ENCODE measurements at regions not wholly inside any gene's neighbourhood (a gene's known extent, or its start where the extent isn't known, plus 50 kb on each side); places are given as distances from the start of the nearest gene placed in this dataset.
A peak's percentile ranks its signal among the peaks of the same experiment; 100 is the strongest.

GRCh38 chr11:130775306-130776060 lies 140.8 kb downstream of the SNX19 start:
- no peak for DNase-seq (ENCODE audit: low read depth, low spot score)
- no peak overlapping the region for H3K4me3 ChIP-seq (ENCODE audit: low read length)

GRCh38 chr11:130776061-130776419 lies 140.2 kb downstream of the SNX19 start:
- no peak overlapping the region for H3K4me3 ChIP-seq (ENCODE audit: low read length)
- DNase-seq (ENCODE audit: low read depth, low spot score): no peak

DNA sequence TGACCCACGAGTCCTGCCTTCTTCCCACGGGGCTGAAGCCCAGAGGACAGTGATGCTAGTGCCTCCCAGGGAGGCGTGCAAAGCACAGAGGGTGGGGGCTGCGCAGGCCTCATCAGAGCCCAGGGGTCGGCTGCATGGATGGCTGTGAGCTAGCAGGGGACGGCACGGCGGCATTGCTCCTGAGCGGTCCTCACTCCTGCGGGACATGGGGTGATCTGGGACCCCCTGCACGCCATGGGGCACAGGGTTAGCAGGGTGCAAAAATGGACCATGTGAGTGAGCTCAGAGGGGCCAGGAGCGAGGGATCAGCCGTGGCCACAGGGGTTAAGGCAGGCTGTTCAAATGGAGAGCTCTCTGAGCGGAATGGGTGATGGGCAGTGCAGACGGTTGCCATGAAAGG lies 138.3 kb downstream of the SNX19 start:
- no peak overlapping the region for H3K4me3 ChIP-seq (ENCODE audit: low read length)
- DNase-seq (ENCODE audit: low read depth, low spot score): no peak

- no peak overlapping the region for H3K4me3 ChIP-seq (ENCODE audit: low read length)
- no peak for DNase-seq (ENCODE audit: low read depth, low spot score)
Measured at GRCh38 chr11:130778705-130779104, 137.6 kb downstream of the SNX19 start.

DNA sequence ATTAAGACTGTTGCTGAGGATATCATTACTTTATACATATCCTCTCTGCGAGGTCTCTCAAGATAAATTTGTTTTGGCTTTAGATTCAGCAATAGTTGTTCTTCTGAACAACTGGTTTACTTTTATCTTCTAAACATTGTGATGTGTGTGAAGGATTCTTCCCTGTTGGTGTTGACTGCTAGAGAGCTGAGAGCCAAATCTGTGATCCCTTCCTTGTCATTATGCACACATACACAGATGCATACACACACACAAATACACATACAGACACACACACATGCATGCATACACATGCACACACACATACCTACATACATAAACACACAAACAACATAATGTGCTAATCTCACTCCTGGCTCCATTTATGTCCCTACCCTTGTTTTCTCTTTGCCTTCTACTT lies 137.0 kb downstream of the SNX19 start:
- no peak overlapping the region for H3K4me3 ChIP-seq (ENCODE audit: low read length)
- DNase-seq (ENCODE audit: low read depth, low spot score): no peak

- no peak overlapping the region for H3K4me3 ChIP-seq (ENCODE audit: low read length)
- no peak for DNase-seq (ENCODE audit: low read depth, low spot score)
Measured at GRCh38 chr11:130779943-130780342, 136.3 kb downstream of the SNX19 start.

GRCh38 chr11:130780437-130780836 lies 135.8 kb downstream of the SNX19 start:
- DNase-seq (ENCODE audit: low read depth, low spot score): no peak
- no peak overlapping the region for H3K4me3 ChIP-seq (ENCODE audit: low read length)

- H3K4me3 ChIP-seq (ENCODE audit: low read length): no peak overlapping the region
- DNase-seq (ENCODE audit: low read depth, low spot score): no peak
Measured at GRCh38 chr11:130781931-130782330, 134.3 kb downstream of the SNX19 start.

DNA sequence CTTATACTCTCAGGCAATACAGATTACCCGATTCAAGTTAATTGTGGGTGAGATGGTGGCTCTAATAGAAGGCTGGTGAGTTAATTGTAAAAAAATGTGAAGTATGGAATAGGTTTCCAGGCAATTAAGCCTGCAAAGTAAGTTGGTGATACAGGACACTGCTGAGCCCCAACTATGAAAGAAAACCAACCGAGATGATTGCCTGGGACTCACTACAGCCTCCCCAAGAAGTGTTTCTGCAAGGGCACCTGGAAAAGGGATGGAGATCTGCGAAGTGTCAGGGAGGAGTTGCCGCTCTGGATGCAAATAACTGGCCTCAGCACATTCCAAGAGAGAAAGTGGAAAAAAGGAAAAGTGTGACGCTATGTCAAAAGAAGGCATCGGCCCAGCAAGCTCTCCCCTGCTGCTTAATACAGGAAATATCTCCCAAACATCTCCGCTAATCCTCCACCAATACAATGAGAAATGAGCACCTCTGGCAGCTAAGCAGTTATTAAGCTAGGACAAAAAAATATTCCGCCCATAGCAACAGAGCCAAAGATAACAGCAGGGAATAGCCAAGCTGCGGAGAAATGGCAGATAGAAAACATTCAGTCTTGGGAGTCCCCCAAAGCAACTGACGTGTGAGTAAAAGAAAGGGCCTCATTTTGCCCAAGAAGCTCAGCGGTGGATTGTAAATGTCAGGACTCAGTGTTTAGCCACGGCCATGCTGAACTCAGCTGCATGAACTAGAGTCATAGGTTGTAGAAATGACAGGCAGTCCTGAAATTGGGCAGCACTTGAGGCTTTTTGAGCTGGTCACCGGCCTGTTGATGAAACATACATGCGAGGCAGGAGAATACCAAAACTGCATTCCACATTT lies 133.7 kb downstream of the SNX19 start:
- no peak for DNase-seq (ENCODE audit: low read depth, low spot score)
- no peak overlapping the region for H3K4me3 ChIP-seq (ENCODE audit: low read length)

DNA sequence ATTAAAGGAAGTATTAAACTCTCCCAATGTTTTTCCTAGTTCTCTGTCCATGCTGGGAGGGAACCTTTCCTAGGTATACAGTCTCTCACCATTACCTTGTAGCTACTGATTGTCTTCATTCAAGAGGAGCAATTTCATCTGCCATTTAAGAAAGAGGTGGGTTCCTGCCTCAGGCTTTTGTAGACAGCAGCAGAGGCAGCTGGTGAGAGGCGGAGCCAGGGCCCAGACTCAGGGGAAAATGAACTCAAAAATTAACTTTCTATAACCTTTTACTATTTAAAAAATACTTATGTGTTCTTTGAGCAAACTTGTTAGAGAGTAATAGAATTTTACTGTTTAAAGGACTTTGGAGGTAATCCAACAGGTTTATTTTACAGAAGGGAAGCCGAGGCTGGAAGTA lies 133.0 kb downstream of the SNX19 start:
- H3K4me3 ChIP-seq (ENCODE audit: low read length): no peak overlapping the region
- no peak for DNase-seq (ENCODE audit: low read depth, low spot score)

- peak; percentile 58 for DNase-seq (ENCODE audit: low read depth, low spot score)
- H3K4me3 ChIP-seq (ENCODE audit: low read length): no peak overlapping the region
Measured at GRCh38 chr11:130785380-130786116, 130.7 kb downstream of the SNX19 start.

- no peak overlapping the region for H3K4me3 ChIP-seq (ENCODE audit: low read length)
- DNase-seq (ENCODE audit: low read depth, low spot score): no peak
Measured at GRCh38 chr11:130786586-130786985, 129.7 kb downstream of the SNX19 start.

- no peak for DNase-seq (ENCODE audit: low read depth, low spot score)
Measured at GRCh38 chr11:130787092-130787616, 129.1 kb downstream of the SNX19 start.

DNA sequence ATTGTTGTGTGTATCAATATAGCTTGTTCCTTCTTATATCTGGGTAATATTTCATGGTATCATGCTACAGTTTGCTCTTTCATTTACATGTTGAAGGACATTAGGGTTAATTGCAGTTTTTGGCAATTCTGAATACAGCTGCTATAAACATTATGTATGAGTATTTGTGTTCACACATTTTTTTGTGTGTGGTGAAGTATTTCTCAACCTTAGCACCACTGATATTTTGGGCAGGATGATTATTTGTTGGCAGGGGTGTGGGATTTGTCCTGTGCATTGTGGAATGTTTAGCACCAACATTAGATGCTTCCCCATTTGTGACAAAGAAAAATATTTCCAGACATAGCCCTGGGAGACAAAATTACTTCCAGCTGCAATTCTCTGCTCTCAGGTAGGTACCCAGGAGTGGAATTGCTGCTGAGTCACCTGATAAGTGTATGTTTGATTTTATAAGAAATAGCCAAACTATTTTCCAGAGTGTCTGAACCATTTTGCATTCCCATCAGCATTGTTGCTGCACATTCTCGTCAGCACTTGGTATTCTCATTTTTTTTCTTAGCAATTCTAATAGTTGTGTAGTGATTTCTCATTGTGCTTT lies 128.2 kb downstream of the SNX19 start:
- DNase-seq (ENCODE audit: low read depth, low spot score): no peak
- no peak overlapping the region for H3K4me3 ChIP-seq (ENCODE audit: low read length)

More at GRCh38 chr11:130787092-130787616, 129.1 kb downstream of the SNX19 start:
- H3K4me3 ChIP-seq (ENCODE audit: low read length): no peak overlapping the region

DNA sequence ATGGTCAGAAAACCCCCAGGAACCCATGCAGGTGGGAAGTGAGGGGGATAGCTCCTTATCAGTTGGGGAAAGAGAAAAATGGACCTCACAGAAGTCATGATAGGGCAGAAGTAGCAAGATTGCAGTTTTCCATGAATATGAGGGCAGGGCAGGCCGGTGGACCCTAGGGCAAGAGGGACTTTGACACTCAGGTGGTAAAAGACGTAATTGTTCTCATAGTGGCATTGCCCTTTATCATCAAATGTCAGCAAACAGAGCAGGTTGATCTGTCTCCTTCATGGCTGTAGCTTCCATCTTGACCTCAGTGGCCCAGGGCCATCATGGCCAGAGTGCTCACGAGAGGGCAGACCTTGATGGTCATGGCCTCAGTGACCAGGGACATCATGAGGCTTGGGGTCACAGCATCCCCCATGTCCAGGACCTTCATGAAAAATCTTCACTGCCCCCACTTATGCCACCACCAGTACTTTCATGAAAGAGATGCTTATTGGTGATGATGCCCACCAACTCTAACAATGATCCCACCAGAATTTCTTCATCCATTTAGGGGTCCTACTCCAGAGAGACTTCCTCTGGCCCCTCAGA lies 127.1 kb downstream of the SNX19 start:
- DNase-seq (ENCODE audit: low read depth, low spot score): no peak
- H3K4me3 ChIP-seq (ENCODE audit: low read length): no peak overlapping the region

- no peak for DNase-seq (ENCODE audit: low read depth, low spot score)
Measured at GRCh38 chr11:130790689-130791088, 125.6 kb downstream of the SNX19 start.

GRCh38 chr11:130792772-130793171 lies 123.5 kb downstream of the SNX19 start:
- H3K4me3 ChIP-seq (ENCODE audit: low read length): no peak overlapping the region
- DNase-seq (ENCODE audit: low read depth, low spot score): no peak

More at GRCh38 chr11:130790689-130791088, 125.6 kb downstream of the SNX19 start:
- no peak overlapping the region for H3K4me3 ChIP-seq (ENCODE audit: low read length)

DNA sequence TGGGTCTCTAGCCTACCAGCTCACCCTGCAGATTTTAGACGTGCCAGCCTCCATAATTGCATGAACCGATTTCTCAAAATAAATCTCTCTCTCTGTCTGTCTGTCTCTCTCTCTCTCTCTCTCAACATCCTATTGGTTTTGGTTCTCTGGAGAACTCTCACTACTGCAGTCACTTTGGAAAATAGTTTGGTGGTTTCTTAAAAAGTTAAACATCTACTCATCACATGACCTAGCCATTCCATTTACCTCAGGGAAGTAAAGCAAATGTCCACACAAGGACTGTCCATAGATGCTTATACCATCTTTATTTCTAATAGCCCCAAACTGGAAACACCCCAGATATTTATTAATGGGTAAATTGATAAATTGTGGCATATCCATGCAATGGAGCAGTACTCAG lies 119.5 kb downstream of the SNX19 start:
- no peak for DNase-seq (ENCODE audit: low read depth, low spot score)
- no peak overlapping the region for H3K4me3 ChIP-seq (ENCODE audit: low read length)

- H3K4me3 ChIP-seq (ENCODE audit: low read length): no peak overlapping the region
- no peak for DNase-seq (ENCODE audit: low read depth, low spot score)
Measured at GRCh38 chr11:130798280-130798679, 118.0 kb downstream of the SNX19 start.
